ENCODE measurements at regions not wholly inside any gene's neighbourhood (a gene's known extent, or its start where the extent isn't known, plus 50 kb on each side); places are given as distances from the start of the nearest gene placed in this dataset.

- no peak for TF ChIP-seq ZNF462 (CRISPR knock-in tag; IDR thresholded peaks at IDR 0.05)
These were observed 152.9 kb downstream of the SPP2 start (continued) for GRCh38 chr2:234203135-234203984.

GRCh38 chr2:234202601-234203000 lies 152.1 kb downstream of the SPP2 start:
- Histone ChIP-seq H3K4me2 (no peak overlapping the region), H3K9me2 (ENCODE audit: insufficient read depth) (0 out of 2 replicates have a peak, but pooled peaks cover 3% of the 10 kb centered on the region), H3F3A (replicated peaks; ENCODE audit: low read depth) (no peaks in the 10 kb centered on the region), H3K4me3 (no peak overlapping the region), H3K79me2 (replicated peaks; ENCODE audit: insufficient read depth) (no peaks in the 10 kb centered on the region), H4K20me1 (replicated peaks; ENCODE audit: insufficient read depth) (no peaks in the 10 kb centered on the region), H3K27ac (ENCODE audit: low read depth) (no peak overlapping the region), H2AFZ (no peak overlapping the region), H3K36me3 (ENCODE audit: insufficient read depth) (peaks cover 3% of the 10 kb centered on the region), H3K4me1 (ENCODE audit: insufficient read depth) (no peaks in the 10 kb centered on the region), H3K27me3 (ENCODE audit: insufficient read depth) (no peaks in the 10 kb centered on the region)
- Mint-ChIP-seq H3K4me1 (no peaks in the 10 kb centered on the region), H3K27me3 (ENCODE audit: insufficient read depth, low read depth, poor library complexity) (peaks cover 3% of the 10 kb centered on the region), H3K4me3 (no peak overlapping the region), H3K9me3 (peaks cover 32% of the 10 kb centered on the region; the same call in 2 of the 3 replicates), H3K36me3 (ENCODE audit: low read depth) (peaks cover 9% of the 10 kb centered on the region; the same call in 1 of the 3 replicates), H3K27ac (no peak overlapping the region)
- ATAC-seq = no peak
- no peak for DNase-seq (ENCODE audit: low spot score)
- TF ChIP-seq CREB1 (CRISPR knock-in tag; IDR thresholded peaks at IDR 0.05; ENCODE audit: low read depth) (no peak), ZNF331 (CRISPR knock-in tag; IDR thresholded peaks at IDR 0.05; ENCODE audit: low read depth) (no peak), JUNB (IDR thresholded peaks at IDR 0.05; ENCODE audit: unreplicated experiment) (no peak), CTCF (conservative IDR thresholded peaks at IDR 0.05; ENCODE audit: low read depth in 2 of 2) (no peak), REST (IDR thresholded peaks at IDR 0.05; ENCODE audit: unreplicated experiment) (no peak), EZH2phosphoT487 (IDR thresholded peaks at IDR 0.05; ENCODE audit: unreplicated experiment) (no peak), STAT1 (IDR thresholded peaks at IDR 0.05; ENCODE audit: unreplicated experiment) (no peak), EZH2 (IDR thresholded peaks at IDR 0.05; ENCODE audit: low read depth, unreplicated experiment) (no peak), ETS1 (IDR thresholded peaks at IDR 0.05) (no peak), NANOG (IDR thresholded peaks at IDR 0.05; ENCODE audit: borderline replicate concordance) (no peak)
